ENCODE measurements at regions not wholly inside any gene's neighbourhood (a gene's known extent, or its start where the extent isn't known, plus 50 kb on each side); places are given as distances from the start of the nearest gene placed in this dataset.
"Not testable (repeated sequence)": the region's sequence is repeated elsewhere in the genome, so short reads cannot be mapped to it uniquely, and the experiment has no call there.

DNA sequence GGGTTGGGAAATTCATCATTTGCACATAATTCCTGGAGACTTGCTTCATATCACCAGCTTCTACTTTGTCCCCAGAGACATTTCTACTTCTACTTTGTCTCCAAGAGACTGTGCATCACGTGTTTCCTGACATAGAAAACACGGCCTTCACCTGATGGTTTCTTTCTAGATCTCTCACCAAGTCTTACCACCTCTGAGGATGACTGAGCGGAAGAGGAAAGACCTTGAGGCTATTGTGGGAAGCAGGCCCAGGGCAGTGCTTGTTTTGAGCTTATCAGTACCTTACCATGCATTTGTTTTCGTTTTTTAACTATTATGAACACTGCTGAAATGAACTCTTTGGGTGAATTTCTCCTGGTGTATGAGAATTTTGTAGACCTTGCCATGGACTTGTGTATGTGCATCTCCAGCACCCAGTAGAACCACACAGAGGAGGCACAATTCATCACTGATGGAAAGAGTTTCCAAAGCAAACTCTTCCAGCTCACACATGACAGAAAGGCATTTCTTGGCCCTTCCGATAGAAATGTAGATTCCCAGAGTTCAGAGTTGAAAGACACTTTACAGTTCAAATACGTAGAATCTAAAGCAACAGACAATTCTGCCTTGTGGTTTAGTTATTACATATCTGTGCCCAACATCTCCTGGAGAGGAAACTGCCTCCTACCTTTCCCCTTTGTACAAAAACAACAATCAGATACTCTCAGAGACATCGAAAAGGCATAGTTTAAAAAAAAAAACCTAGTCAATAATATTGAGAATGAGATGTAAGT is 434.7 kb downstream of the FUT8 start:
- intact Hi-C loops (cut with micrococcal nuclease), result loop anchor here (5.0 kb wide), 1 partner anchor 80 kb away; no protein-coding TSS in a partner anchor
- Histone ChIP-seq H3K27ac (ENCODE audit: low read length) (peak overlapping the region; percentile 77), H3K36me3 (ENCODE audit: control insufficient read depth, insufficient read depth, low read length) (no peaks in the 10 kb centered on the region), H3K4me3 (ENCODE audit: low read length) (no peak overlapping the region), H3K9me3 (ENCODE audit: control insufficient read depth, insufficient read depth, low read length) (peaks cover 3% of the 10 kb centered on the region), H3K27me3 (ENCODE audit: control insufficient read depth, insufficient read depth, low read length) (no peaks in the 10 kb centered on the region), H3K4me1 (ENCODE audit: control insufficient read depth, insufficient read depth, low read length) (peaks cover 52% of the 10 kb centered on the region)
- Mint-ChIP-seq H3K36me3 (no peaks in the 10 kb centered on the region), H3K27me3 (ENCODE audit: low read depth in 2 of 2) (no peaks in the 10 kb centered on the region), H3K9me3 (no peaks in the 10 kb centered on the region), H3K4me3 (peak overlapping the region; percentile 84), H3K4me1 (peaks cover 30 to 38% of the 10 kb centered on the region in 2 donors), H3K27ac (peak overlapping the region; percentile 92 to 94)
- peak; percentile 73 to 83 (median 75) for ATAC-seq
- no peak for TF ChIP-seq CTCF (IDR thresholded peaks at IDR 0.05)
- peak; percentile 27 to 91 for DNase-seq
- WGBS (ENCODE audit: insufficient coverage), result 16% methylated on average over 6 of the region's 7 CpGs

DNA sequence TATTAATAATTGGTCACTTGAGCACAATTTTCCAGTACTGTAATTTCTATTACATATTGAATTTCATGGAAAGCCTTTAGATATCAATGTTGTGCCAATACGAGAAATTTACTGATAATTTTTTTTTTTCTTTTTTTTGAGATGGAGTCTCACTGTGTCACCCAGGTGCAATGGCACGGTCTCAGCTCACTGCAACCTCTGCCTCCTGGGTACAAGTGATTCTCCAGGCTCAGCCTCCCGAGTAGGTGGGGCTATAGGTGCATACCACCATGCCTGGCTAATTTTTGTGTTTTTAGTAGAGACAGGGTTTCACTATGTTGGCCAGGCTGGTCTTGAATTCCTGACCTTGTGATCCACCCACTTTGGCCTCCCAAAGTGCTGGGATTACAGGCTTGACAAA is 435.4 kb downstream of the FUT8 start:
- not testable (repeated sequence) for H3K9me3 ChIP-seq (ENCODE audit: control insufficient read depth, insufficient read depth, low read length); H3K27me3 Mint-ChIP-seq (ENCODE audit: low read depth in 2 of 2); ATAC-seq; H3K4me3 ChIP-seq (ENCODE audit: low read length); H3K36me3 Mint-ChIP-seq; H3K36me3 ChIP-seq (ENCODE audit: control insufficient read depth, insufficient read depth, low read length); H3K27me3 ChIP-seq (ENCODE audit: control insufficient read depth, insufficient read depth, low read length); H3K4me3 Mint-ChIP-seq; H3K9me3 Mint-ChIP-seq
- intact Hi-C loops (cut with micrococcal nuclease), result loop anchor here (5.0 kb wide), 1 partner anchor 79 kb away; no protein-coding TSS in a partner anchor
- DNase-seq, result peak in 1 of 2 donors; percentile 28
- peak overlapping the region; percentile 92 to 94 for H3K27ac Mint-ChIP-seq
- Histone ChIP-seq H3K4me1 (ENCODE audit: control insufficient read depth, insufficient read depth, low read length) (peaks cover 54% of the 10 kb centered on the region), H3K27ac (ENCODE audit: low read length) (peak overlapping the region; percentile 32)
- 84% methylated on average over 3 of the region's 3 CpGs for WGBS (ENCODE audit: insufficient coverage)
- H3K4me1 Mint-ChIP-seq, result peaks cover 30 to 38% of the 10 kb centered on the region in 2 donors

DNA sequence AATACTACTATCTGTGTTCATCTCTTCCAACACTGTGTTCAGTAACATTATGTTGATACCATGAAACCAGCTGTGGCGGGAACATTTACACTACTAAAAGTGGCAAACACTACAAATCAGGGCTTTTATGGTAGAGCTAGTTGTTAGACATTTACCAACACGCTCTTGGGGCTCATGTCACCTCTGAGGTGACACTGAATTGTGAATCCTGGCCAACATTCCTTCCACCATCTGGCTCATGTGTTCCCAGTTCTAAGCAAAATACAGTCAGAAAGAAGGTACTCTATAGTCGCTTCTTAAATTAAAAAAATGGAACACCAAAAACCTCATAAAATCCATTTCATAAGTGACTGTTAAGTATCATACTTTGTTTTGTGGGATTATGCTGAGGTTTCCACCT is 436.6 kb downstream of the FUT8 start:
- Mint-ChIP-seq H3K4me1 (peaks cover 30 to 38% of the 10 kb centered on the region in 2 donors), H3K27me3 (ENCODE audit: low read depth in 2 of 2) (no peaks in the 10 kb centered on the region), H3K4me3 (no peak overlapping the region), H3K36me3 (no peaks in the 10 kb centered on the region), H3K9me3 (no peaks in the 10 kb centered on the region), H3K27ac (peak overlapping the region; percentile 58 to 74)
- H3K27me3 ChIP-seq (ENCODE audit: control insufficient read depth, insufficient read depth, low read length), result no peaks in the 10 kb centered on the region
- DNase-seq (no peak), ATAC-seq (no peak)
- H3K36me3 ChIP-seq (ENCODE audit: control insufficient read depth, insufficient read depth, low read length), result no peaks in the 10 kb centered on the region
- peak overlapping the region; percentile 23 for H3K27ac ChIP-seq (ENCODE audit: low read length)
- H3K9me3 ChIP-seq (ENCODE audit: control insufficient read depth, insufficient read depth, low read length), result peaks cover 3% of the 10 kb centered on the region
- no peak for TF ChIP-seq CTCF (IDR thresholded peaks at IDR 0.05)
- intact Hi-C loops (cut with micrococcal nuclease), result loop anchor here (5.0 kb wide), 1 partner anchor 78 kb away; no protein-coding TSS in a partner anchor
- peaks cover 54% of the 10 kb centered on the region for H3K4me1 ChIP-seq (ENCODE audit: control insufficient read depth, insufficient read depth, low read length)
- H3K4me3 ChIP-seq (ENCODE audit: low read length), result no peak overlapping the region
- WGBS (ENCODE audit: insufficient coverage), result 92% methylated on average over 2 of the region's 3 CpGs

DNA sequence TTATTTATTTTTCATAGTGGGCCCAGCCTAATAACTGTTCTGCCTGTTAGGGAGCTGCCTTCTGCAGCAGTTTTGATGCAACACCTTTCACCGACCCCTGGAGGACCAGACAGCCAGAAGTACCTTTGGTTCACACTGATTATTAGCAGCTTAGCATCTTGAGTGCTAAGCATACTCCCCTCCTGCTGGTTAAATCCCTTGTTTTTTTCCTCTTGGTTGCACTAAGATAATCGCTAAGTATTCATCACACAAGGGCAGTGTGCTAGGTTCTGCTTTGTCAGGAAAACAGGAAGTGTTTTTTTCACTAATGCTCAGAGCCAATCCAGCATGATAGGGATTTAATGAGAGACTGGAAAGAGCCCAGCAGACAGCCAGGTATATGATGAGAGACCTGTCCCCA is 437.0 kb downstream of the FUT8 start:
- no peak for TF ChIP-seq CTCF (IDR thresholded peaks at IDR 0.05)
- H3K4me1 ChIP-seq (ENCODE audit: control insufficient read depth, insufficient read depth, low read length), result peaks cover 54% of the 10 kb centered on the region
- H3K36me3 ChIP-seq (ENCODE audit: control insufficient read depth, insufficient read depth, low read length), result no peaks in the 10 kb centered on the region
- Mint-ChIP-seq H3K4me1 (peaks cover 30 to 38% of the 10 kb centered on the region in 2 donors), H3K9me3 (no peaks in the 10 kb centered on the region), H3K4me3 (peak overlapping the region; percentile 29), H3K27ac (peak overlapping the region; percentile 58 to 74), H3K36me3 (no peaks in the 10 kb centered on the region), H3K27me3 (ENCODE audit: low read depth in 2 of 2) (no peaks in the 10 kb centered on the region)
- H3K27me3 ChIP-seq (ENCODE audit: control insufficient read depth, insufficient read depth, low read length), result no peaks in the 10 kb centered on the region
- ATAC-seq (no peak), DNase-seq (no peak)
- intact Hi-C loops (cut with micrococcal nuclease), result loop anchor here (5.0 kb wide), 1 partner anchor 78 kb away; no protein-coding TSS in a partner anchor
- H3K4me3 ChIP-seq (ENCODE audit: low read length), result no peak overlapping the region
- peak overlapping the region; percentile 23 for H3K27ac ChIP-seq (ENCODE audit: low read length)
- whole genome bisulfite sequencing (ENCODE audit: insufficient coverage), result 68% methylated on average over 2 of the region's 2 CpGs
- H3K9me3 ChIP-seq (ENCODE audit: control insufficient read depth, insufficient read depth, low read length), result peaks cover 3% of the 10 kb centered on the region

Measured in natural killer cell (primary cell).